Epithelial cell of proximal tubule (primary cell): ENCODE measurements at regions not wholly inside any gene's neighbourhood (a gene's known extent, or its start where the extent isn't known, plus 50 kb on each side); places are given as distances from the start of the nearest gene placed in this dataset.

Experiments used
- DNase-seq: peaks from one replicate; pipeline ENCODE4 v3.0.0-alpha.2; 2011; ENCODE audit warnings: low read depth
- H3K4me3 ChIP-seq: 2 replicates; pipeline ENCODE4 v1.5.1; 2011; ENCODE audit warnings: low read depth, mild to moderate bottlenecking, low read length
- CTCF ChIP-seq: conservative IDR thresholded peaks from 2 replicates; pipeline ENCODE4 v1.5.1; 2012; ENCODE audit warnings: low read depth, mild to moderate bottlenecking, low read length

GRCh38 chr2:10188729-10189305, 66.3 kb downstream of the RRM2 start:
- TF ChIP-seq CTCF = no peak
- DNase-seq = no peak
- H3K4me3 ChIP-seq = no peak overlapping the region

DNA sequence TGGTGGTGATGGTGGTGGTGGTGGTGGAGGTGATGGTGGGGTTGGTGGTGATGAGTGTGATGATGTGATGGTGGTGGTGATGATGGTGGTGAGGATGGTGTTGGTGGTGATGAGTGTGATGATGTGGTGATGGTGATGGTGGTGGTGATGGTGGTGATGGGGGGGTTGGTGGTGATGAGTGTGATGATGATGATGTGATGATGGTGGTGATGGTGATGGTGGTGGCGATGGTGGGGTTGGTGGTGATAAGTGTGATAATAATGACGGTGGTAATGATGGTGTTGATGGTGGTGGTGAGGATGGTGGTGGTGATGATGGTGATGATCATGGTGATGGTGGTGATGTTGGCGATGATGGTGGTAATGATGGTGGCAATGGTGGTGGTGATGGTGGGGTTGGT, 67.7 kb downstream of the RRM2 start:
- no peak for TF ChIP-seq CTCF
- DNase-seq = no peak

GRCh38 chr2:10190737-10191532, 68.4 kb downstream of the RRM2 start:
- DNase-seq = no peak
- TF ChIP-seq CTCF = no peak
- H3K4me3 ChIP-seq = no peak overlapping the region

More for the DNA sequence above, 67.7 kb downstream of the RRM2 start:
- no peak overlapping the region for H3K4me3 ChIP-seq

- TF ChIP-seq CTCF = no peak
- no peak overlapping the region for H3K4me3 ChIP-seq
- DNase-seq = no peak
Measured at GRCh38 chr2:10191554-10191953, 69.0 kb downstream of the RRM2 start.

- TF ChIP-seq CTCF = no peak
Measured at GRCh38 chr2:10192392-10193015, 70.0 kb downstream of the RRM2 start.

GRCh38 chr2:10193276-10193795, 70.8 kb downstream of the RRM2 start:
- TF ChIP-seq CTCF = no peak
- DNase-seq = no peak
- H3K4me3 ChIP-seq = no peak overlapping the region

More at GRCh38 chr2:10192392-10193015, 70.0 kb downstream of the RRM2 start:
- H3K4me3 ChIP-seq = no peak overlapping the region
- no peak for DNase-seq
